ENCODE measurements at regions not wholly inside any gene's neighbourhood (a gene's known extent, or its start where the extent isn't known, plus 50 kb on each side); places are given as distances from the start of the nearest gene placed in this dataset.

DNA sequence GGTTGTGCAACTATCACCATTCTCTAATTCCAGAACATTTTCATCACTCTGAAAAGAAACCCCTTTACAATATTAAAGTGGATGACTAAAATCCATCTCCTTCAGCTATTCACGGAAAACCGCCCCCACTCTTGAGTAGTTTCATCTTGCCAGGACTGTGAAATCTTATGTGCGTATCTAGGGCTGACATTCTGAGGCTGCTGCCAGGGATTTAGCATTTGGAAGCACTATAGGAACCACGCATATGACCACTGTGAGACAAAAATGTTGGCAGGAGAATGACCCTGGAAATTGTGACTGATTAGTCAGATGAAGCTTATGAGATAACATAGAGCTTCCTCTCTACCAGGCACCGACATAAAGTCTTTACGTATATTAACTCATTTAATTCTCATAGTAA lies 305.2 kb upstream of the PDE3A start:
- Histone ChIP-seq H3K9me3 (replicated peaks in 1 of 2; ENCODE audit: control insufficient read depth in 1 of 2, insufficient read depth in 1 of 2, low read length in 2 of 2) (peaks cover 8 to 15% of the 10 kb centered on the region in 2 donors), H2AFZ (ENCODE audit: insufficient read depth, low read depth, low read length, poor library complexity, severe bottlenecking) (no peak overlapping the region), H3K4me1 (ENCODE audit: control insufficient read depth in 1 of 2, insufficient read depth in 2 of 2, low read length in 2 of 2) (no peaks in the 10 kb centered on the region), H3K79me2 (ENCODE audit: insufficient read depth, low read length) (no peaks in the 10 kb centered on the region), H3K9ac (ENCODE audit: insufficient read depth, low read length, poor library complexity, severe bottlenecking) (no peak overlapping the region), H3K4me2 (replicated peaks; ENCODE audit: extremely low read depth, low read length, poor library complexity, severe bottlenecking) (no peak overlapping the region), H3K27me3 (ENCODE audit: control insufficient read depth in 2 of 2, insufficient read depth in 2 of 2, low read length in 2 of 2) (no peaks in the 10 kb centered on the region), H3K36me3 (replicated peaks in 1 of 2; ENCODE audit: control insufficient read depth in 1 of 2, insufficient read depth in 2 of 2, low read length in 2 of 2) (no peaks in the 10 kb centered on the region), H3K27ac (ENCODE audit: low read depth in 1 of 2, low read length in 2 of 2) (no peak overlapping the region), H4K20me1 (ENCODE audit: insufficient read depth, low read length) (no peaks in the 10 kb centered on the region), H3K4me3 (replicated peaks in 1 of 3; ENCODE audit: low read depth in 2 of 3, low read length in 3 of 3) (no peak overlapping the region)
- no peaks in the 10 kb centered on the region for H3K36me3 Mint-ChIP-seq
- intact Hi-C loops (cut with micrococcal nuclease), result no loop called here
- no peak for DNase-seq
- WGBS (ENCODE audit: insufficient coverage), result 75% methylated on average over 2 of the region's 6 CpGs
- H3K4me1 Mint-ChIP-seq, result no peaks in the 10 kb centered on the region
- peaks cover 15 to 32% (median 17%) of the 10 kb centered on the region in 7 donors for H3K9me3 Mint-ChIP-seq
- H3K27me3 Mint-ChIP-seq (ENCODE audit: low read depth in 3 of 3), result no peaks in the 10 kb centered on the region
- H3K4me3 Mint-ChIP-seq, result no peak overlapping the region
- no peak overlapping the region for H3K27ac Mint-ChIP-seq
- TF ChIP-seq, protein P1, sequence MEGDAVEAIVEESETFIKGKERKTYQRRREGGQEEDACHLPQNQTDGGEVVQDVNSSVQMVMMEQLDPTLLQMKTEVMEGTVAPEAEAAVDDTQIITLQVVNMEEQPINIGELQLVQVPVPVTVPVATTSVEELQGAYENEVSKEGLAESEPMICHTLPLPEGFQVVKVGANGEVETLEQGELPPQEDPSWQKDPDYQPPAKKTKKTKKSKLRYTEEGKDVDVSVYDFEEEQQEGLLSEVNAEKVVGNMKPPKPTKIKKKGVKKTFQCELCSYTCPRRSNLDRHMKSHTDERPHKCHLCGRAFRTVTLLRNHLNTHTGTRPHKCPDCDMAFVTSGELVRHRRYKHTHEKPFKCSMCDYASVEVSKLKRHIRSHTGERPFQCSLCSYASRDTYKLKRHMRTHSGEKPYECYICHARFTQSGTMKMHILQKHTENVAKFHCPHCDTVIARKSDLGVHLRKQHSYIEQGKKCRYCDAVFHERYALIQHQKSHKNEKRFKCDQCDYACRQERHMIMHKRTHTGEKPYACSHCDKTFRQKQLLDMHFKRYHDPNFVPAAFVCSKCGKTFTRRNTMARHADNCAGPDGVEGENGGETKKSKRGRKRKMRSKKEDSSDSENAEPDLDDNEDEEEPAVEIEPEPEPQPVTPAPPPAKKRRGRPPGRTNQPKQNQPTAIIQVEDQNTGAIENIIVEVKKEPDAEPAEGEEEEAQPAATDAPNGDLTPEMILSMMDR (IDR thresholded peaks at IDR 0.05), result no peak

DNA sequence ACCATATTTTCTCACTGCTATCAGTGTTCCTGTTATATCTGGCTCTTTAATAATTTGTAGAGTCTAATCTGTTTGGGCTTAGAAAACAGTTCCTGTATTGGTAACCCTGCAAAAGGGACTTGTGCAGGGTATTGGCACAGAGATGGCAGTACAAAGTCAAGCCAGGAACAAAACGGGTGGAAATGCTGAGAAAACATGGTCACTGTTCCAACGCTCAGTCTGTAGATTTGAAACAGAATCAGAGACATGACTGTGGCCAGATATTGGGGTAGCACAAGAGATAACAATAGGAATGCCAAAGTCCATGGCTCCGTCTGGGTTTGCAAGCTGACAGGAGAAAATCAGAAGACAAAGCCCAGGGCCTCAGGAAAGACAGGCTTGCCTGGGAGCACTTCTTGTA lies 290.7 kb upstream of the PDE3A start:
- H3K9me3 Mint-ChIP-seq, result peaks cover 0 to 6% (median 0%) of the 10 kb centered on the region in 7 donors
- Histone ChIP-seq H3K79me2 (ENCODE audit: insufficient read depth, low read length) (no peaks in the 10 kb centered on the region), H3K4me2 (replicated peaks; ENCODE audit: extremely low read depth, low read length, poor library complexity, severe bottlenecking) (no peak overlapping the region), H4K20me1 (ENCODE audit: insufficient read depth, low read length) (no peaks in the 10 kb centered on the region), H3K9ac (ENCODE audit: insufficient read depth, low read length, poor library complexity, severe bottlenecking) (no peak overlapping the region), H3K4me3 (replicated peaks in 1 of 3; ENCODE audit: low read depth in 2 of 3, low read length in 3 of 3) (no peak overlapping the region), H2AFZ (ENCODE audit: insufficient read depth, low read depth, low read length, poor library complexity, severe bottlenecking) (no peak overlapping the region), H3K36me3 (replicated peaks in 1 of 2; ENCODE audit: control insufficient read depth in 1 of 2, insufficient read depth in 2 of 2, low read length in 2 of 2) (no peaks in the 10 kb centered on the region), H3K4me1 (ENCODE audit: control insufficient read depth in 1 of 2, insufficient read depth in 2 of 2, low read length in 2 of 2) (no peaks in the 10 kb centered on the region), H3K9me3 (replicated peaks in 1 of 2; ENCODE audit: control insufficient read depth in 1 of 2, insufficient read depth in 1 of 2, low read length in 2 of 2) (no peaks in the 10 kb centered on the region), H3K27ac (ENCODE audit: low read depth in 1 of 2, low read length in 2 of 2) (no peak overlapping the region), H3K27me3 (ENCODE audit: control insufficient read depth in 2 of 2, insufficient read depth in 2 of 2, low read length in 2 of 2) (no peaks in the 10 kb centered on the region)
- H3K36me3 Mint-ChIP-seq, result no peaks in the 10 kb centered on the region
- H3K4me3 Mint-ChIP-seq, result no peak overlapping the region
- no peaks in the 10 kb centered on the region for H3K4me1 Mint-ChIP-seq
- H3K27me3 Mint-ChIP-seq (ENCODE audit: low read depth in 3 of 3), result no peaks in the 10 kb centered on the region
- DNase-seq, result no peak
- H3K27ac Mint-ChIP-seq, result no peak overlapping the region
- WGBS (ENCODE audit: insufficient coverage), result 97% methylated on average over 3 of the region's 3 CpGs
- intact Hi-C loops (cut with micrococcal nuclease), result no loop called here
- TF ChIP-seq, protein P1 (IDR thresholded peaks at IDR 0.05), result no peak
